GM21528 (cell line): ENCODE measurements at regions not wholly inside any gene's neighbourhood (a gene's known extent, or its start where the extent isn't known, plus 50 kb on each side); places are given as distances from the start of the nearest gene placed in this dataset.

Source experiments
- ATAC-seq: cut with Tn5 transposase; IDR thresholded peaks from one replicate; pipeline ENCODE4 v1.9.1; 2021; ENCODE audit warnings: mild to moderate bottlenecking, moderate library complexity; ENCODE audit not compliant: unreplicated experiment, low FRiP score

GRCh38 chr16:80367037-80367658 is 173.6 kb upstream of the DYNLRB2 start:
- ATAC-seq: no peak

- no peak for ATAC-seq
These were observed 174.8 kb upstream of the DYNLRB2 start for GRCh38 chr16:80366023-80366422.

GRCh38 chr16:80362816-80363215 is 178.0 kb upstream of the DYNLRB2 start:
- ATAC-seq: no peak

- no peak for ATAC-seq
These were observed 184.4 kb upstream of the DYNLRB2 start for GRCh38 chr16:80356365-80356764.

GRCh38 chr16:80355335-80355734 is 185.5 kb upstream of the DYNLRB2 start:
- ATAC-seq: no peak

GRCh38 chr16:80350061-80350460 is 190.7 kb upstream of the DYNLRB2 start:
- ATAC-seq: no peak

- no peak for ATAC-seq
These were observed 192.9 kb upstream of the DYNLRB2 start for GRCh38 chr16:80347900-80348299.

GRCh38 chr16:80347002-80347401 is 193.8 kb upstream of the DYNLRB2 start:
- no peak for ATAC-seq

GRCh38 chr16:80346111-80346632 is 194.6 kb upstream of the DYNLRB2 start:
- ATAC-seq: no peak

- no peak for ATAC-seq
These were observed 195.1 kb upstream of the DYNLRB2 start for GRCh38 chr16:80345701-80346100.

GRCh38 chr16:80344570-80344969 is 196.2 kb upstream of the DYNLRB2 start:
- ATAC-seq: no peak

GRCh38 chr16:80341263-80341662 is 199.5 kb upstream of the DYNLRB2 start:
- ATAC-seq: no peak

- no peak for ATAC-seq
These were observed 203.0 kb upstream of the DYNLRB2 start for GRCh38 chr16:80337786-80338185.

GRCh38 chr16:80330803-80331202 is 210.0 kb upstream of the DYNLRB2 start:
- no peak for ATAC-seq

GRCh38 chr16:80330150-80330549 is 210.6 kb upstream of the DYNLRB2 start:
- ATAC-seq: no peak

- no peak for ATAC-seq
These were observed 213.1 kb upstream of the DYNLRB2 start for GRCh38 chr16:80327740-80328139.

- ATAC-seq: no peak
These were observed 216.4 kb upstream of the DYNLRB2 start for GRCh38 chr16:80324371-80324770.

- ATAC-seq: no peak
These were observed 217.0 kb upstream of the DYNLRB2 start for GRCh38 chr16:80323808-80324195.

GRCh38 chr16:80323187-80323807 is 217.5 kb upstream of the DYNLRB2 start:
- ATAC-seq: no peak

GRCh38 chr16:80319181-80319580 is 221.6 kb upstream of the DYNLRB2 start:
- ATAC-seq: no peak

- ATAC-seq: no peak
These were observed 222.7 kb upstream of the DYNLRB2 start for GRCh38 chr16:80318107-80318506.

GRCh38 chr16:80317599-80318037 is 223.2 kb upstream of the DYNLRB2 start:
- no peak for ATAC-seq
